Hepatocyte (in vitro differentiated cells): ENCODE measurements at regions not wholly inside any gene's neighbourhood (a gene's known extent, or its start where the extent isn't known, plus 50 kb on each side); places are given as distances from the start of the nearest gene placed in this dataset.

Source experiments
- CTCF ChIP-seq: fragments of 200-600 bp; sonication (generic); IDR thresholded peaks from 2 replicates; pipeline ENCODE4 v1.5.1; 2016; ENCODE audit warnings: antibody characterized with exemption, mild to moderate bottlenecking; ENCODE audit not compliant: poor library complexity
- EZH2 ChIP-seq: fragments of 200-600 bp; sonication (generic); IDR thresholded peaks from 2 replicates; pipeline ENCODE4 v1.6.1; 2016; ENCODE audit warnings: antibody characterized with exemption, mild to moderate bottlenecking, borderline replicate concordance
- EZH2phosphoT487 ChIP-seq: fragments of 200-600 bp; sonication (generic); IDR thresholded peaks from one replicate; pipeline ENCODE4 v1.6.1; 2018; ENCODE audit warnings: antibody characterized with exemption, mild to moderate bottlenecking, low read depth, moderate library complexity; ENCODE audit not compliant: unreplicated experiment, severe bottlenecking

- TF ChIP-seq EZH2, result no peak
- no peak for TF ChIP-seq CTCF
- TF ChIP-seq EZH2phosphoT487, result no peak
Observed at GRCh38 chr14:95635051-95635450, 51.2 kb upstream of the TCL1B start.
